ENCODE measurements at regions not wholly inside any gene's neighbourhood (a gene's known extent, or its start where the extent isn't known, plus 50 kb on each side); places are given as distances from the start of the nearest gene placed in this dataset.

GRCh38 chrX:151830911-151831310 is 81.8 kb upstream of the MAGEA4 start:
- no peak for TF ChIP-seq CTCF (IDR thresholded peaks at IDR 0.05; ENCODE audit: insufficient read depth, low read depth, low read length)
- no peak for TF ChIP-seq EZH2 (IDR thresholded peaks at IDR 0.05; ENCODE audit: insufficient read depth, low read length)

Data from astrocyte (in vitro differentiated cells and primary cell).